ENCODE measurements at regions not wholly inside any gene's neighbourhood (a gene's known extent, or its start where the extent isn't known, plus 50 kb on each side); places are given as distances from the start of the nearest gene placed in this dataset.

DNA sequence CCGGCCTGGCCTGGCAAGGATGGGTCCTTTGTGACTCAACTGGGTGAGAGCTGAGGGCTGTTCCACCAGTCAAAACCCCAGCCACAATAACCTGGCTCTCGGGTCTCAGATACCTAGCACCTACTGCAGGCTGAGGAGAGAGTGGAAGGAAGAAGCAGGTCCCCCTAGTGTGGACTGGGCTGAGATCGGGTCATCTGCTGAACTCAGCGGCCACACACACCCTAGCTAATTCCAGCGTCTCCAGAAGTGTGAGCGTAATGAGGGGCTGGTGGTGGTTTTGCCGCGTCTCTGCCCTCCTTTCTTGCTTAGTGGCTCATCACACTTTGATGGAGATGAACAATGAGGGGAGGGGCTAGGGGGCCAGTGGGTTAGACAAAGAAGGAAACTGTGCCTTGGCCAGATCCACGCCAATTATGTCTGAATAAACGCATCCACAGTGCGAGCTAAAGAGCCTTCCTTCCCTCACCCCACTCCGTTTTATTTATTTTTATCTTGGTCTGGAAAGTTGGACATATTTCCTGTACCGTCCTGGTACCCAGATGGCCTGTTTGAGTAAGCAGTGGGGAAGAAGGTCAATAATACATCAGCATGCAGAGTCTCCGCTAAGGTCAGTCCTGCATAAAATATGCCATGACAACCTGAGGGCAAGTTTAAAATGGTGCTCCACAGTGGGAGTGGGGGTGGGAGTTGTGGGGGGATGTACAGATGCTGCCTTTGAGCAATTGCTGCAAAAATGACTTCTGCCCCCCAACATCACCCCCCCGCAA is 370.0 kb downstream of the WDR72 start:
- DNase-seq (ENCODE audit: low read depth) = no peak
- H3K4me3 ChIP-seq (ENCODE audit: low read length) = no peak overlapping the region
- TF ChIP-seq, protein P1, sequence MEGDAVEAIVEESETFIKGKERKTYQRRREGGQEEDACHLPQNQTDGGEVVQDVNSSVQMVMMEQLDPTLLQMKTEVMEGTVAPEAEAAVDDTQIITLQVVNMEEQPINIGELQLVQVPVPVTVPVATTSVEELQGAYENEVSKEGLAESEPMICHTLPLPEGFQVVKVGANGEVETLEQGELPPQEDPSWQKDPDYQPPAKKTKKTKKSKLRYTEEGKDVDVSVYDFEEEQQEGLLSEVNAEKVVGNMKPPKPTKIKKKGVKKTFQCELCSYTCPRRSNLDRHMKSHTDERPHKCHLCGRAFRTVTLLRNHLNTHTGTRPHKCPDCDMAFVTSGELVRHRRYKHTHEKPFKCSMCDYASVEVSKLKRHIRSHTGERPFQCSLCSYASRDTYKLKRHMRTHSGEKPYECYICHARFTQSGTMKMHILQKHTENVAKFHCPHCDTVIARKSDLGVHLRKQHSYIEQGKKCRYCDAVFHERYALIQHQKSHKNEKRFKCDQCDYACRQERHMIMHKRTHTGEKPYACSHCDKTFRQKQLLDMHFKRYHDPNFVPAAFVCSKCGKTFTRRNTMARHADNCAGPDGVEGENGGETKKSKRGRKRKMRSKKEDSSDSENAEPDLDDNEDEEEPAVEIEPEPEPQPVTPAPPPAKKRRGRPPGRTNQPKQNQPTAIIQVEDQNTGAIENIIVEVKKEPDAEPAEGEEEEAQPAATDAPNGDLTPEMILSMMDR (IDR thresholded peaks at IDR 0.05; ENCODE audit: insufficient read depth, low read depth, low read length, missing control alignments) = no peak

DNA sequence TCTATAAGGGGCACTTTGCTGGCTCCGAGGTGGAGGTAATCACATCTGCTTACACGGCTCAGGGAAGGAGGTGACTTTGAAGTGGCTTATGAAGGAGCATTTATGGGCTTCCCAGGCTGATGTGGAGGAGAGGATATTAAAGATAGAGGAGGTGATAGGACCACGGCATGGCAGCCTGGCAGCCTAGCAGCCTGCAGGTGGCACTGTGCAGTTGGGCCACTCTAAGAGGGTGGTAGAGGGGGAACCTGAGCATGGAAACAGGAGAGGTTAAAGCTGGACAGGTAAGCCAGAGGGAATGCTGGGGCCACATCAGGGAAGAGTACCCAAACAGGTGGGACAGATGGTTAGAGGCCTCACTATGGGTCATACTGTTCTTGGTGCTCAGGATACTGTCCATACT is 375.0 kb downstream of the WDR72 start:
- peak; percentile 3 for DNase-seq (ENCODE audit: low read depth)
- H3K4me3 ChIP-seq (ENCODE audit: low read length) = no peak overlapping the region
- TF ChIP-seq, protein P1 (IDR thresholded peaks at IDR 0.05; ENCODE audit: insufficient read depth, low read depth, low read length, missing control alignments) = no peak

DNA sequence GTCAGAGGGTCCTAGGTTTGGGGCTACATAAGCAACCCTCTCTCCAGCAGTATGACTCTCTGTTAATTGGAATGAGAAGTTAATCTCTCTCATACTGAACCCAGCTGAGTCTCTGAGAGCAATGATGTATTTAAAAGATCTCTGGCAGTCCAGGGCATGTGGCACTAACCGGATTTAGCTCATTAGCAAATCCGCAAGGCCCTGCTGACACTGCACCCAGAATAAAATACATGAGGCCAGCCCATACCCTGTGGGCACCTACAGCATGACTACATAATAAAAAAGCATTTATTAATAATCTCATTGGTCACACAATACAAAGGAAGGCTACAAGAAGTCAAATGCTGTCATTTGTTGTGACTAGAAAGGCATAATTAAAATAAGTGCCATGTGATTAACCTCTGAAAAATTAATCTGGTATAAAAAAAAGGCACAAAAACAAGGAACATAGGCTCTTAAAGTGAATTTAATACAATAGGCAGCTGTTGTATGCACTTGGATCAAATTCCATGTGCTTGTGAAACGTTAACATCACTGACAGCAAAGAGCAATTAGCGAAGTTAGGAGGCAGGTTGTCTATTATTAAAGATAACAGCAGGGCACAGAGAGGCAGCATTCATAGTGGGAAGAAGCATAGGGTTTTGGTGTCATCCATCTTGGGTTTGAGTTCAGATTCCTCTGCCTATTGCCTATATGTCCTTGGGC is 381.2 kb downstream of the WDR72 start:
- TF ChIP-seq, protein P1 (IDR thresholded peaks at IDR 0.05; ENCODE audit: insufficient read depth, low read depth, low read length, missing control alignments) = no peak
- DNase-seq (ENCODE audit: low read depth) = no peak
- no peak overlapping the region for H3K4me3 ChIP-seq (ENCODE audit: low read length)

DNA sequence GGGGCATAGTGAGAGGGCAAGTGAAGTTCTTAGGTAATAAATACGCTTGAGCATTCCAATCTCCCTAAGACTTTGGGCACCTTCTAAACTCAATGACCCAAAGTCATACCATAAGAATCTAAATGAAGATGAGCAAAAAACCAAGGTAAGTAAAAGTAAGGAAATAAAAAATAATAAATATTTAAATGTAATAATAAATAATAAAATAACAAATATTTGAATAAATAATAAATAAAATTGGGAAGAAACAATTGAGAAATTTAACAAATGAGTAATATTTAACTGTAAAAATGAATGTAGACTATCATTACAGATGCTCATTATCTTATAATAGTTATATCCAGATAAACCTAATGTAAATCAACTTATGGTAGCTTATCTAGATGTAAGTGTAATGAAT is 391.7 kb downstream of the WDR72 start:
- TF ChIP-seq, protein P1 (IDR thresholded peaks at IDR 0.05; ENCODE audit: insufficient read depth, low read depth, low read length, missing control alignments) = no peak
- no peak overlapping the region for H3K4me3 ChIP-seq (ENCODE audit: low read length)
- no peak for DNase-seq (ENCODE audit: low read depth)

DNA sequence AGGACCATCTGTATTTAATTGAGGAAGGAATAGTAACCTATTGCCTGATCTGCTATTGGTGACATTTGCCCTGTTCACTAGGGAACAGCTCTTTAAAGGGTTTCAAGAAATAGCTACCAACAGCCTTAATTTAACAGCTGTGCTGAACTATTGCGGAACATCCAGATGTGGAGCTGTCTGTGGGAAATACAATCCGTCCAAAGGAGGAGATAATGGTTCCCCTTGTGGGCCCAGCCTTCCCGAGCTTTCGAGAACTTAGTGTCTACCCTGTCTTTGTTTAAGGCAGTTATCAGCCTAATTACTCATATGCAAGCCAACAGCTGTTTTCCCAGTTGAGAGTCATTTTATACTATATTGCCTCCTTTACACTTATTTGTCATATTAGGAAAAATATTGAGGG is 398.6 kb downstream of the WDR72 start:
- no peak for DNase-seq (ENCODE audit: low read depth)

GRCh38 chr15:53359038-53359437 is 400.4 kb downstream of the WDR72 start:
- H3K4me3 ChIP-seq (ENCODE audit: low read length) = no peak overlapping the region
- DNase-seq (ENCODE audit: low read depth) = no peak
- TF ChIP-seq, protein P1 (IDR thresholded peaks at IDR 0.05; ENCODE audit: insufficient read depth, low read depth, low read length, missing control alignments) = no peak

More for the DNA sequence above, 398.6 kb downstream of the WDR72 start:
- TF ChIP-seq, protein P1 (IDR thresholded peaks at IDR 0.05; ENCODE audit: insufficient read depth, low read depth, low read length, missing control alignments) = no peak
- H3K4me3 ChIP-seq (ENCODE audit: low read length) = no peak overlapping the region

Measured in epithelial cell of esophagus (primary cell).